Stimulated activated CD4-positive, alpha-beta T cell treated with anti-CD3 and anti-CD28 coated beads, Interleukin-4, amount 100 ng/mL, for 48 hours (primary cell): ENCODE measurements at regions not wholly inside any gene's neighbourhood (a gene's known extent, or its start where the extent isn't known, plus 50 kb on each side); places are given as distances from the start of the nearest gene placed in this dataset.
"Not testable (repeated sequence)": the region's sequence is repeated elsewhere in the genome, so short reads cannot be mapped to it uniquely, and the experiment has no call there.

Source experiments
- DNase-seq, 2 donors: peaks; one replicate each; pipeline ENCODE4 v3.0.0-alpha.2; 2020; ENCODE audit warnings: low read depth in 2 of 2

DNA sequence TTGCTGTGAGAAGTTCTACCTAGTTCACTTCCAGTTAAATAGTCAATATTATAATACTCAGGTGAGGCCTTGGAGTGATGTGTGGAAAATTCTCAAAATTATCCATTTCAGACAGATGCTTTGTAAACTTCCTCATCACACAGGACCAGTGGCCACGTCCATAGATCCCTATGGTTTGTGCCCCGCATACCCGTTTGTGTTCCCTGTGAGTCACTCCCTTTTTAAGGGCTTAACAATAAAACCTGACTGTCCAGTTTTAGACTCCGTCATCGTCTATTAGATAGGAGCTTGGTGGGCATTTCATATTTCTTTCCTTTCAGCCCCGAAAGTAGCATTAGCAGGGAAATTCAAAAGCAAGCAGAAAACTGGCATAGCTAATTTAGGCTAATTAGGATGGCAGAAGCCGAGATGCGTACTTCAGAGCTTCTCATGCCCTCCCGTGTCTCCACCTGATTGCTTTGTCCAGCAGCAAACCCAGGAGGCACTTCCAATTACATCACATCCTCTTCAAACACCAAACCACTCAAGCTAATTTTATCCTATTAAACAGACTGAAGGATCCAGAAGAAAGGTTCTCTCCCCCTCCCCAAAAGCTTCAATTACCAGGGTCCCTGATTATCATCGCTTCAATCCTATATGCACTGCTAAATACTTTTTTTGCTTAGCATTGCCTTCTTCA is 186.6 kb upstream of the OTX2 start:
- no peak for DNase-seq

DNA sequence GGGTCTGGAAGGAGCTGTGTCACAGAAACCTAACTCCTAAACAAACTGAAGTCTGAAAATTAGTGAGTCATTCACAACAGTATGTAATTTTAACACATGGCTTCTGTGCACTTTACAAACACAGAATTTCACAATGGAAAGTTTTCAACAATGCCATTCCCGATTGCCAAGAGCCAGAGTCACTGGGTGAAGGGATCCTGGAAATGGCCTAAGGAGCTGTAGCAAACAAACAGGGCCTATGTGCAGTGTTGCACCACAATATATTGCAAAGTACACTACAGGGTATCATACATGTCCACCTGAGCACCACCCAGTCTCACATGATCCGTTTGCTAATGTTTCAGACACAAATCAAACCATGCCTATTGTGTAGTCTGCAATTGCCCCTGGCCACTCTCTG is 184.7 kb upstream of the OTX2 start:
- DNase-seq = no peak

DNA sequence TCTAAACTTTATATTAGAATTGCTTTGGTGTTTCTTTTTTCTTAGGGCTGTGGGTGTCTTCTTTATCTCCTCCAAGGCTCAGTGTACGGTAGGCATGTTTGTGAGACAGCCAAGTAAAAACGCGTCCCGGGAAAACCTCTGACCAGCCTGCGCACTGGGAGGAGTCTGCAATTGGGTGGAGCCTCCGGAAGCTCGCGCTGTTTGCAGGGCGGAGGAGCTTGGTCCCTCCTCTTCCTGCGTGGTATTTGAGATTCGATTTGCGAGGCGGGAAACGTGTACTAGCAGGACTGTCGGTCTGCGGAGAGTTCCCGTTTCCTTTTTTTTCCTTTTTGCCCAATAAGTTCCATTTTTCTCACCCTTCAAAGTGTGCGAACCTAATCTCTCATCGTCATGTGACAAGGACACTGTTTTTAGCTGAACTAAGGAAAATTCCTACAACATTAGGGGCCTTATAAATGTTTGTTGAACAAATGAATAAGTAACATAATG is 182.1 kb upstream of the OTX2 start:
- DNase-seq = no peak

DNA sequence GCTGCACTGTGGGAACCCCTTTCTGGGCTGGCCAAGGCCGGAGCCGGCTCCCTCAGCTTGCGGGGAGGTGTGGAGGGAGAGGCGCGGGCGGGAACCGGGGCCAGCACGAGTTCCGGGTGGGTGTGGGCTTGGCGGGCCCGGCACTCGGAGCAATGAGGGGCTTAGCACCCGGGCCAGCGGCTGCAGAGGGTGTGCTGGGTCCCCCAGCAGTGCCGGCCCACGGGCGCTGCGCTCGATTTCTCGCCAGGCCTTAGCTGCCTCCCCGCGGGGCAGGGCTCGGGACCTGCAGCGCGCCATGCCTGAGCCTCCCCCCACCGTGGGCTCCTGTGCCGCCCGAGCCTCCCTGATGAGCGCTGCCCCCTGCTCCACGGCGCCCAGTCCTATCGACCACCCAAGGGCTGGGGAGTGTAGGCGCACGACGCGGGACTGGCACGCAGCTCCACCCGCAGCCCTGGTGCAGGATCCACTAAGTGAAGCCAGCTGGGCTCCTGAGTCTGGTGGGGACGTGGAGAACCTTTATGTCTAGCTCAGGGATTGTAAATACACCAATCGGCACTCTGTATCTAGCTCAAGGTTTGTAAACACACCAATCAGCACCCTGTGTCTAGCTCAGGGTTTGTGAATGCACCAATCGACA is 180.8 kb upstream of the OTX2 start:
- not testable (repeated sequence) for DNase-seq

GRCh38 chr14:56989359-56989758 is 179.1 kb upstream of the OTX2 start:
- DNase-seq = no peak

DNA sequence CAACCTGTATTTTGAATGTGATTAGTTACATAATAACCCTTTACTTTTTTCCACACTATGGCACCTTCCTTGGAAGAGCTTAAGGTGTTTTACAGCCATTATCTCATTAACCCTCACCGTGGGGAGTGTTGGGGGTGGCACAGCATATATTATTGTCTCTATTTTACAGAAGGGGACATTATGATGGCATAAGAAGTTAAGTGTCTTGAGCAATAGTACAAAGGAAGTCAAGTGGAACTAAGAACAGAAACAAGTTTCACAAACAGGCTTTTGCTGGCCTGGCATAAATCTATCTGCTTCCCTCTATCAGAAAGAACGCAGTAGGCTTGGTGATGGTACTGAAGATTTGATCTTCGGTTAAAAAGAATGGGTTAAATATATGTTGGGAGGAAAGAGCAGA is 169.7 kb upstream of the OTX2 start:
- no peak for DNase-seq

GRCh38 chr14:56976211-56976610 is 165.9 kb upstream of the OTX2 start:
- no peak for DNase-seq

GRCh38 chr14:56975521-56975920 is 165.2 kb upstream of the OTX2 start:
- DNase-seq = no peak

DNA sequence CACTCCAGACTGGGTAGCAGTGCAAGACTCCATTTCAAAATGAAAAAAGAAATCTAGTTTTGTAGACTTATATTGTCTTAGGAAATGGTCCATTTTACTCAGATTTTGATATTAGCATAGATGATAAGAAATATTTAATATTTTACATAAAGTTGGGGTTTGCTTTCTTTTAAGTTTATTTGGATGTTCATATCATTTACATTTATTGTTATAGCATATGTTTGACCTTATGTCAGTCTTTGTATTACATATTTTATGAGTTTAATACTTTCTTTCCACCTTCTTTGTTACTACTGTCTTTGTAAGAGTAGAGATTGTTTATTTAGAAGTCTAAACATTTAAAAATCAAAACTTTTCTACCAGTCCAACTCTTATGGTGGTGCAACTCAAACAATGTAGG is 162.7 kb upstream of the OTX2 start:
- no peak for DNase-seq

- no peak for DNase-seq
Observed at GRCh38 chr14:56964895-56965294, 154.6 kb upstream of the OTX2 start.

GRCh38 chr14:56963381-56963780 is 153.1 kb upstream of the OTX2 start:
- DNase-seq = no peak

- DNase-seq = no peak
Observed at GRCh38 chr14:56962444-56963080, 152.3 kb upstream of the OTX2 start.

- no peak for DNase-seq
Observed at GRCh38 chr14:56959869-56960268, 149.6 kb upstream of the OTX2 start.

DNA sequence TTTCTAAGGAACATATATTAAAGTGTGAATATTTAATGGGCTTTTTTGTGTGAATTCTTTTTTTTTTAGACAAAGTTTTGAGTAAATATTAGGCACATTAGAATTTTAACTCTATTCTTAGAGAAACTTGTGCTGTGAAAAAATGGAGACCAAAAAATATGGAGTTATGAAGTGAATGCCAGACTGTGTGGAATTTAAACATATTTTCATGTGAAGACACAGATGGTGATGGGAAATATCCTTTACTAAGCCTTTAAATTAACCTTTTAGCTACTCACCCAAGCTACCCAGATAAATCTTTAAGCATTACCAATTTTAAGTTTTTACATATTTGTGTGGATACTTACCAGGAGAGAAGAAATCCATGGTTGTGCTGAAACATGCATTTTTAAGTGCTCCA is 148.8 kb upstream of the OTX2 start:
- DNase-seq = no peak

GRCh38 chr14:56956182-56956581 is 145.9 kb upstream of the OTX2 start:
- no peak for DNase-seq

DNA sequence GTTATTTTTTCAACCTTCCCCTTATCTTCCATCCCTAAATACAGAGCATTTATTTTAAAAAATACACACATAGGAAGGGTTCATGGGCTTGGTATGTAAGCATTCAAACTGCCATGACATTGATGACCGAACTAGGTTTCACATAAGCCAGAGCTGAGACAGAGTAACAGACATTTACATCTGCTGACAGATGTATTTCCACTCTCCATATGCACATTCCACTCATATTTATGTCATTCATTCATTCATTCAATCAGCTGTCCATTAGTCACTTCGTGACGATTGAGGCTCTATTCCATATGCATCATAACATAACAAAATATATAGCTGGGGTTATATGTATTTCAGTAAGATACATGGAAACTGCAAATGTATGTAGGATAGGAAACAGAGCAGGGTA is 145.5 kb upstream of the OTX2 start:
- DNase-seq = no peak

DNA sequence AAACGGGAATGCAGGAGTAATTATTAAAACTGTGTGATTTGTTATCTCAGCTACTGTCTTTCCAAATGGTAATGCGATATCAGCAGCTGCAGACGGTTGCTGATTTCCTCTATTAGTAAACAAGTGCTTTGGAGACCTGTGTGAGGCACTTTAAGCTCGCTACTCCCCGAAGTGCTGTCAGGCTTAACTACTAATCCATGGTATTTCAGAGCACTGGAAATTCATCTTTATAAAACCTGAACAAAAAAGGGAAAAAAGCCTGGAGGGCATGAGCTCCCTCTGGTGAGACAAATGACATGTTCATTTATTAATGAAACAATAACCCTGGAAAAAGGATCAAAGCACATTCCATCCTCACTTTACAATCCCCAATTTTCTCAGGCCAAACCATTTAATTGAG is 143.6 kb upstream of the OTX2 start:
- DNase-seq = no peak

DNA sequence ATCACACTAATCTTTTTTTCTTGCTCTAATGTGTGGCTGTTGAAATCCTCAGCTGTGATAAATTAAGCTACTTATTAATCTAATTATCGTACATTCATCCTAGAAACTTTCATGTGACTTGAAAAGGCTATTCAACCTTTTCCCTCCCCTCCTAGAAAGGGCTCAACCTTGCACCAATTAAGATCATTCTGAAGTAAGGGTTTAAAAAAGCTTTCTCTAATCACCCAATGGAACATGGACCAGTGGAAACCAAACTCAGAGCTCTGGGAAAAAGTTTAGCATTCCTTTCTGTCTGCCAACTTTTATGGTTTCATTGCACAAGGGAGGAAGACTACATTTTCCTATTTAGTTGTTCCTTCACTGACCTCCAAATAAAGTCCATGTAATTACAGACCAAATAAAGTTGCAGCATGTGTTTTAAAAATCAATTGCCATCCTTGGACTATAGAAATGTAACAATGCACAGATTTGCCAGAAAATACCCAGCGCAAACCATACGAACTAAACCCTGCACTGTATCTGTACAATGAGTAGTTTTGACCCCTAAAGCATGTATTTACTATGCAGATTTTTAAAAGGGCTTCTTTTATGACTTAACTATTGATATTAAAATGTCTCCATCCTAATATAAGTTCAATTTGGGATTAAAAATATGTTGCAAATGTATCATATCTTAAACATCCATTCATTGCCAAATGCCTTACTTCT is 142.6 kb upstream of the OTX2 start:
- DNase-seq = no peak

DNA sequence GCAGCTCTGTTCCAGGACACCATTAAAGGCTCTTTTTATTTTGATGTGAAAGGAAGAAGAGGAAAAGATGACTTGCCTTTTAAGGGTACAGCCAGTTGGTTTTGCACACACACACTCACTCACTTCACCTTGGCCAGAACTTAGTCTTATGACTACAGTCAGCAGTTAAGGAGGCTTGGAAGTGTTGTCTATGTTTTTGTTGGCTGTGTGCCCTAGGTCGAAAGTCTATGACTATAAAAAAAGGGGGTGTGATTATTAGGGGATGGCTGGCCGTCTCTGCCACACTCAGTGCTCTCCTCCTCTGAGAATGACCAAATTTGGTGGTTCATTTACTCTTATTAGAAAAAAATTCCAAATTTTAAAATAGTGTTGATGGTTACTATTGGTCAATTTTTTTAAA is 139.5 kb upstream of the OTX2 start:
- DNase-seq = no peak

GRCh38 chr14:56945291-56945690 is 135.0 kb upstream of the OTX2 start:
- no peak for DNase-seq

GRCh38 chr14:56944397-56944796 is 134.1 kb upstream of the OTX2 start:
- DNase-seq = no peak

GRCh38 chr14:56933446-56933845 is 123.2 kb upstream of the OTX2 start:
- DNase-seq = no peak
